Upper lobe of left lung (tissue), 4 donors: ENCODE measurements at regions not wholly inside any gene's neighbourhood (a gene's known extent, or its start where the extent isn't known, plus 50 kb on each side); places are given as distances from the start of the nearest gene placed in this dataset.

ENCODE experiments used
- CTCF ChIP-seq, 6 experiments: fragments of 450-650 bp in 4 of 6; fragments of 200-600 bp in 2 of 6; sonication (generic) in 2 of 6; IDR thresholded peaks; one replicate each; pipeline ENCODE4 v1.5.1; 2016 to 2019; ENCODE audit warnings: antibody characterized with exemption in 6 of 6
- EP300 ChIP-seq, 4 donors: sonication (generic); formaldehyde crosslinking; IDR thresholded peaks; one replicate each; pipeline ENCODE4 v1.5.1; 2017; ENCODE audit warnings: antibody characterized with exemption in 4 of 4, control low read depth in 2 of 4

GRCh38 chr17:70920416-70920815, 751.1 kb downstream of the KCNJ2 start:
- TF ChIP-seq CTCF (IDR thresholded peaks at IDR 0.05) (no peak), EP300 (IDR thresholded peaks at IDR 0.05) (no peak)
